ENCODE measurements at regions not wholly inside any gene's neighbourhood (a gene's known extent, or its start where the extent isn't known, plus 50 kb on each side); places are given as distances from the start of the nearest gene placed in this dataset.

GRCh38 chr4:19735012-19735411 is 516.7 kb upstream of the SLIT2 start:
- H3K4me2 ChIP-seq (ENCODE audit: low read depth, low read length, poor library complexity, severe bottlenecking): no peak overlapping the region
- H3K27me3 ChIP-seq (ENCODE audit: insufficient read depth, low read length, poor library complexity, severe bottlenecking): no peaks in the 10 kb centered on the region
- no peak overlapping the region for H2AFZ ChIP-seq (ENCODE audit: low read length)
- H3K4me1 ChIP-seq (ENCODE audit: insufficient read depth, low read length, poor library complexity, severe bottlenecking): no peaks in the 10 kb centered on the region
- H3K4me3 ChIP-seq (ENCODE audit: low read length, poor library complexity, severe bottlenecking): no peak overlapping the region
- no peaks in the 10 kb centered on the region for H3K36me3 ChIP-seq (ENCODE audit: insufficient read depth, low read length)
- no peaks in the 10 kb centered on the region for H3K79me2 ChIP-seq (ENCODE audit: insufficient read depth, low read length)
- no peaks in the 10 kb centered on the region for H4K20me1 ChIP-seq (ENCODE audit: insufficient read depth, low read length, poor library complexity, severe bottlenecking)
- no peaks in the 10 kb centered on the region for H3F3A ChIP-seq (ENCODE audit: low read depth)
- H3K9me3 ChIP-seq (ENCODE audit: insufficient read depth, low read depth, low read length): no peaks in the 10 kb centered on the region
- no peak overlapping the region for H3K9ac ChIP-seq (ENCODE audit: low read depth, low read length, poor library complexity, severe bottlenecking)
- TF ChIP-seq EZH2phosphoT487 (IDR thresholded peaks at IDR 0.05; ENCODE audit: borderline replicate concordance) (no peak), CTCF (conservative IDR thresholded peaks at IDR 0.05; ENCODE audit: low read length) (no peak)
- H3K9me2 ChIP-seq (replicated peaks; ENCODE audit: low read depth, low read length): no peaks in the 10 kb centered on the region

- TF ChIP-seq EZH2phosphoT487 (IDR thresholded peaks at IDR 0.05; ENCODE audit: borderline replicate concordance) (no peak), CTCF (conservative IDR thresholded peaks at IDR 0.05; ENCODE audit: low read length) (no peak)
- Histone ChIP-seq H3K4me3 (ENCODE audit: low read length, poor library complexity, severe bottlenecking) (no peak overlapping the region), H3K36me3 (ENCODE audit: insufficient read depth, low read length) (no peaks in the 10 kb centered on the region), H3K9ac (ENCODE audit: low read depth, low read length, poor library complexity, severe bottlenecking) (no peak overlapping the region), H3K4me2 (ENCODE audit: low read depth, low read length, poor library complexity, severe bottlenecking) (no peak overlapping the region), H2AFZ (ENCODE audit: low read length) (no peak overlapping the region), H3K79me2 (ENCODE audit: insufficient read depth, low read length) (no peaks in the 10 kb centered on the region), H3K9me3 (ENCODE audit: insufficient read depth, low read depth, low read length) (no peaks in the 10 kb centered on the region), H3F3A (ENCODE audit: low read depth) (no peaks in the 10 kb centered on the region), H3K9me2 (replicated peaks; ENCODE audit: low read depth, low read length) (no peaks in the 10 kb centered on the region), H3K27me3 (ENCODE audit: insufficient read depth, low read length, poor library complexity, severe bottlenecking) (no peaks in the 10 kb centered on the region), H4K20me1 (ENCODE audit: insufficient read depth, low read length, poor library complexity, severe bottlenecking) (no peaks in the 10 kb centered on the region), H3K4me1 (ENCODE audit: insufficient read depth, low read length, poor library complexity, severe bottlenecking) (no peaks in the 10 kb centered on the region)
Measured at GRCh38 chr4:19729886-19730651, 521.6 kb upstream of the SLIT2 start.

GRCh38 chr4:19728773-19729172 is 522.9 kb upstream of the SLIT2 start:
- no peaks in the 10 kb centered on the region for H3K9me3 ChIP-seq (ENCODE audit: insufficient read depth, low read depth, low read length)
- no peaks in the 10 kb centered on the region for H3K79me2 ChIP-seq (ENCODE audit: insufficient read depth, low read length)
- TF ChIP-seq CTCF (conservative IDR thresholded peaks at IDR 0.05; ENCODE audit: low read length): no peak
- TF ChIP-seq EZH2phosphoT487 (IDR thresholded peaks at IDR 0.05; ENCODE audit: borderline replicate concordance): no peak
- no peaks in the 10 kb centered on the region for H3F3A ChIP-seq (ENCODE audit: low read depth)
- no peaks in the 10 kb centered on the region for H3K36me3 ChIP-seq (ENCODE audit: insufficient read depth, low read length)
- H2AFZ ChIP-seq (ENCODE audit: low read length): no peak overlapping the region
- no peaks in the 10 kb centered on the region for H3K27me3 ChIP-seq (ENCODE audit: insufficient read depth, low read length, poor library complexity, severe bottlenecking)
- no peak overlapping the region for H3K4me3 ChIP-seq (ENCODE audit: low read length, poor library complexity, severe bottlenecking)
- H3K9ac ChIP-seq (ENCODE audit: low read depth, low read length, poor library complexity, severe bottlenecking): no peak overlapping the region
- no peak overlapping the region for H3K4me2 ChIP-seq (ENCODE audit: low read depth, low read length, poor library complexity, severe bottlenecking)
- H4K20me1 ChIP-seq (ENCODE audit: insufficient read depth, low read length, poor library complexity, severe bottlenecking): no peaks in the 10 kb centered on the region
- H3K4me1 ChIP-seq (ENCODE audit: insufficient read depth, low read length, poor library complexity, severe bottlenecking): no peaks in the 10 kb centered on the region
- no peaks in the 10 kb centered on the region for H3K9me2 ChIP-seq (replicated peaks; ENCODE audit: low read depth, low read length)

Measured in Loucy (cell line).